ENCODE measurements at regions not wholly inside any gene's neighbourhood (a gene's known extent, or its start where the extent isn't known, plus 50 kb on each side); places are given as distances from the start of the nearest gene placed in this dataset.
A peak's percentile ranks its signal among the peaks of the same experiment; 100 is the strongest.

GRCh38 chr11:62073061-62073460, 50.8 kb upstream of the INCENP start:
- H3K4me3 ChIP-seq, result no peak overlapping the region
- TF ChIP-seq POLR2A (IDR thresholded peaks at IDR 0.05), result no peak
- no peak for TF ChIP-seq CTCF (IDR thresholded peaks at IDR 0.05 in 8 of 11, conservative IDR thresholded peaks at IDR 0.05 in 3 of 11)
- TF ChIP-seq POLR2AphosphoS5 (IDR thresholded peaks at IDR 0.05), result no peak
- intact Hi-C loops (cut with DNase I; ENCODE audit: low total_unique reads), result no loop called here
- H3K9me3 ChIP-seq, result no peaks in the 10 kb centered on the region
- DNase-seq, result no peak
- no peaks in the 10 kb centered on the region for H3K4me1 ChIP-seq
- 92 to 99% (median 95%) methylated on average over 4 of the region's 4 CpGs for WGBS, 5 donors
- no peak overlapping the region for H3K27ac ChIP-seq
- H3K36me3 ChIP-seq, result no peaks in the 10 kb centered on the region
- H3K27me3 ChIP-seq (replicated peaks in 1 of 7), result no peaks in the 10 kb centered on the region

- no peak overlapping the region for H3K27ac ChIP-seq
- no peaks in the 10 kb centered on the region for H3K27me3 ChIP-seq (replicated peaks in 1 of 7)
- no peaks in the 10 kb centered on the region for H3K36me3 ChIP-seq
- no peaks in the 10 kb centered on the region for H3K4me1 ChIP-seq
- peak; percentile 1 for DNase-seq
- TF ChIP-seq POLR2AphosphoS5 (IDR thresholded peaks at IDR 0.05), result no peak
- TF ChIP-seq POLR2A (IDR thresholded peaks at IDR 0.05), result no peak
- H3K4me3 ChIP-seq, result no peak overlapping the region
- H3K9me3 ChIP-seq, result no peaks in the 10 kb centered on the region
- WGBS, 5 donors, result 87 to 95% (median 91%) methylated on average over 3 of the region's 3 CpGs
- intact Hi-C loops (cut with DNase I; ENCODE audit: low total_unique reads), result no loop called here
Measured at GRCh38 chr11:62071408-62071807, 52.4 kb upstream of the INCENP start.

- WGBS, 5 donors, result 79 to 87% (median 83%) methylated on average over 15 of the region's 15 CpGs
- Histone ChIP-seq H3K27ac (no peak overlapping the region), H3K4me1 (no peaks in the 10 kb centered on the region), H3K4me3 (no peak overlapping the region), H3K36me3 (no peaks in the 10 kb centered on the region), H3K27me3 (replicated peaks in 1 of 7) (no peaks in the 10 kb centered on the region), H3K9me3 (no peaks in the 10 kb centered on the region)
- no peak for DNase-seq
- no peak for TF ChIP-seq POLR2A (IDR thresholded peaks at IDR 0.05)
- no peak for TF ChIP-seq POLR2AphosphoS5 (IDR thresholded peaks at IDR 0.05)
- TF ChIP-seq CTCF (IDR thresholded peaks at IDR 0.05 in 8 of 11, conservative IDR thresholded peaks at IDR 0.05 in 3 of 11), result no peak
- intact Hi-C loops (cut with DNase I; ENCODE audit: low total_unique reads), result no loop called here
Measured at GRCh38 chr11:62069986-62070919, 53.6 kb upstream of the INCENP start.

GRCh38 chr11:62069374-62069773, 54.4 kb upstream of the INCENP start:
- 68 to 89% (median 76%) methylated on average over 8 of the region's 8 CpGs for WGBS, 5 donors

More at GRCh38 chr11:62069374-62069773, 54.4 kb upstream of the INCENP start:
- no peak overlapping the region for H3K27ac ChIP-seq
- H3K9me3 ChIP-seq, result no peaks in the 10 kb centered on the region
- H3K27me3 ChIP-seq (replicated peaks in 1 of 7), result no peaks in the 10 kb centered on the region
- peak; percentile 22 for DNase-seq
- H3K4me3 ChIP-seq, result no peak overlapping the region
- intact Hi-C loops (cut with DNase I; ENCODE audit: low total_unique reads), result no loop called here
- no peak for TF ChIP-seq POLR2A (IDR thresholded peaks at IDR 0.05)
- no peak for TF ChIP-seq CTCF (IDR thresholded peaks at IDR 0.05 in 8 of 11, conservative IDR thresholded peaks at IDR 0.05 in 3 of 11)
- TF ChIP-seq POLR2AphosphoS5 (IDR thresholded peaks at IDR 0.05), result no peak
- no peaks in the 10 kb centered on the region for H3K36me3 ChIP-seq
- H3K4me1 ChIP-seq, result no peaks in the 10 kb centered on the region

Data from spleen (tissue), 11 donors.